ENCODE measurements at regions not wholly inside any gene's neighbourhood (a gene's known extent, or its start where the extent isn't known, plus 50 kb on each side); places are given as distances from the start of the nearest gene placed in this dataset.
"Not testable (repeated sequence)": the region's sequence is repeated elsewhere in the genome, so short reads cannot be mapped to it uniquely, and the experiment has no call there.

- no peak for DNase-seq (ENCODE audit: low spot score)
Measured at GRCh38 chr5:29161399-29162291, 2031.8 kb upstream of the CDH6 start.

- DNase-seq (ENCODE audit: low spot score) = no peak
Measured at GRCh38 chr5:29157975-29158374, 2035.5 kb upstream of the CDH6 start.

DNA sequence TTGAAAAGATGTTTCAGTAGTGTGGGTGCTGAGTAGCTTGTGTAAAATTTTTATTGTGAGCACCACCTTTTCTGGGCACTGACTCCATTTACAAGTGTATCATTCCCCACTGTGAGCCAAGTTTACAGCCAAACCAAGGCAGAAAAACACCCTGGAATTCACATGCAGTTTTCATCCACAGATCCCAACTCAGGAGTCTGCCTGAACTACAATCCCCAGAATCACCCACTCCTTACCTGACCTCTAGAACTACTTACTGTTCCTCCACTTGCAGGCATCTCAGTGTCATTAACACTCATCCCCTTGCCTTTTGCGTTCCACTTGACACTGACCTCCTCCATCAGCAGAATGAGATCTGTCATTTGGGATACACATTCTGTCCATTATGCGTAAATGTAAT is 2042.6 kb upstream of the CDH6 start:
- DNase-seq (ENCODE audit: low spot score) = no peak

GRCh38 chr5:29148581-29148980 is 2044.9 kb upstream of the CDH6 start:
- DNase-seq (ENCODE audit: low spot score) = no peak

GRCh38 chr5:29148073-29148472 is 2045.4 kb upstream of the CDH6 start:
- no peak for DNase-seq (ENCODE audit: low spot score)

GRCh38 chr5:29143266-29143665 is 2050.2 kb upstream of the CDH6 start:
- no peak for DNase-seq (ENCODE audit: low spot score)

- DNase-seq (ENCODE audit: low spot score) = no peak
Measured at GRCh38 chr5:29134418-29134817, 2059.1 kb upstream of the CDH6 start.

- no peak for DNase-seq (ENCODE audit: low spot score)
Measured at GRCh38 chr5:29131285-29131684, 2062.2 kb upstream of the CDH6 start.

DNA sequence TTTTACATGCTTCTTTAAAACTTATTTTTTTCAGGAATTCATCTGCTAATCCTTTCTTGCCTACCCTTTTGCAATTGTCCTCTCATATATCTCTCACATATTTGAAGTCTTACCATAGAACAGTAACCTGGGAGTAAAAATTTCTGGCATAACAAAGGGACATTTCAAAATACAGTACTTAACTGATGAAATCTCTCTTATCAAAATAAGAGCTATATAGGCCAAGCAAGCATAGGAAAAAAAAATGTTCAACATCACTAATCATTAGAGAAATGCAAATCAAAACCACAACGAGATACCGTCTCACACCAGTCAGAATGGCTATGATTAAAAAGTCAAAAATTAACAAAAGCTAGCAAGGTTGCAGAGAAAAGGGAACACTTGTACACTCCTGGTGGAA is 2062.7 kb upstream of the CDH6 start:
- no peak for DNase-seq (ENCODE audit: low spot score)

DNA sequence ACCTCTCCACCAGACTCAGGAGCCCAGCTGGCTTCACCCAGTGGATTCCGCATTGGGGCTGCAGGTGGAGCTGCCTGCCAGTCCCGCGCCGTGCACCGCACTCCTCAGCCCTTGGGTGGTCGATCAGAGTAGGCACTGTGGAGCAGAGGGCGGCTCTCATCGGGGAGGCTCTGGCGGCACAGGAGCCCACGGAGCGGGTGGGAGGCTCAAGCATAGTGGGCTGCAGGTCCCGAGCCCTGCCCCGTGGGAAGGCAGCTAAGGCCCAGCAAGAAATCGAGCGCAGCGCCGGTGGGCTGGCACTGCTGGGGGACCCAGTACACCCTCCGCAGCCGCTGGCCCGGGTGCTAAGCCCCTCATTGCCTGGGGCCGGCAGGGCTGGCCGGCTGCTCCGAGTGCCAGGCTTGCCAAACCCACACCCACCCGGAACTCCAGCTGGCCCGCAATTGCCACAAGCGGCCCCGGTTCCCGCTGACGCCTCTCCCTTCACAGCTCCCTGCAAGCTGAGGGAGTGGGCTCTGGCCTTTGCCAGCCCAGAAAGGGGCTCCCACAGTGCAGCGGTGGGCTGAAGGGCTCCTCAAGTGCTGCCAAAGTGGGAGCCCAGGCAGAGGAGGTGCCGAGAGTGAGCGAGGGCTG is 2065.8 kb upstream of the CDH6 start:
- DNase-seq (ENCODE audit: low spot score) = not testable (repeated sequence)

DNA sequence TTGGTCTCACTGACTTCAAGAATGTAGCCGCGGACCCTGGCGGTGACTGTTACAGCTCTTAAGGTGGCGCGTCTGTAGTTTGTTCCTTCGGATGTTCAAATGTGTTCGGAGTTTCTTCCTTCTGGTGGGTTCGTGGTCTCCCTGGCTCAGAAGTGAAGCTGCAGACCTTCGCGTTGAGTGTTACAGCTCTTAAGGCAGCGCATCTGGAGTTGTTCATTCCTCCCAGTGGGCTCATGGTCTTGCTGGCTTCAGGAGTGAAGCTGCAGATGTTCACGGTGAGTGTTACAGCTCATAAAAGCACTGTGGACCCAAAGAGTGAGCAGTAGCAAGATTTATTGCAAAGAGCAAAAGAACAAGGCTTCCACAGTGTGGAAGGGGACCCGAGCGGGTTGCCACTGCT is 2067.0 kb upstream of the CDH6 start:
- not testable (repeated sequence) for DNase-seq (ENCODE audit: low spot score)

DNA sequence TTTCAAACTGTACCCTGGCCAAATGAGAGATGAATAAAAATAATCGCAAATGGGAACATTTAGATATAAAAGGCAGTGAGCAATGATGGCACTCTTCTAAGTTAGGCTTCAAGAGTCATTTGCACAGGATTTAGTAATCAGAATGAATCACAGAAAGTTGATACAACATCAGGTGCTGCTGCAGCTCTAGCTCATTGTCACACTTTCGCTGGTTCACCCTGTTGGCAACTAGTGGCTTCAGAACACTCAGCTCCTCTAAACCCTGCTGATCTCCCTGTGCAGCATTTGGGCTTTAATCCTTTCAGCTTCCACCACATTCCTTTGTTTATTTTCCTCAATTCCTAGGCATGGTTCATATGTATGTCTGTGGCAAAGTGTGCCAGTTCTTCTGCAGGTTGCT is 2071.2 kb upstream of the CDH6 start:
- no peak for DNase-seq (ENCODE audit: low spot score)

DNA sequence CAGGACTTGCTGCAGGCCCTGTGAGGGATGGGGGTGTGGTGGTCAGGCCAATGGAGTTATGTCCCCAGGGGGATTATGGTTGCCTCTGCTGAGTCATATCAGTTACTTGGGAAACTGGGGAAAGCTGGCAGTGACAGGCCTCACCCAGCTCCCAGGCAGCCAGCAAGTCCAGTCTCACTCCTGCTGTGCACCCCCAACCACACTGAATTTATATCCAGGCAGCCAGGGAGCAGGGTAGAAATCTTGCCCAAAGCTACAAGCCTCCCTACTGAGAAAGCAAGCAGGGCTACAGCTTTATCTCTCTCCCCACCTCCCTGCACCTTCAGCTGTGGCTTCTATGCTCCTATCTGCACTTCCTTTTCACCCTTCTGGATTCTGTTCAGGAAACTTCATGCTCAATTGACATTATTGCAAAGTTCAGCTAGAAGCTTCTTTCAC is 2076.0 kb upstream of the CDH9 start:
- no peak for DNase-seq (ENCODE audit: low spot score)

DNA sequence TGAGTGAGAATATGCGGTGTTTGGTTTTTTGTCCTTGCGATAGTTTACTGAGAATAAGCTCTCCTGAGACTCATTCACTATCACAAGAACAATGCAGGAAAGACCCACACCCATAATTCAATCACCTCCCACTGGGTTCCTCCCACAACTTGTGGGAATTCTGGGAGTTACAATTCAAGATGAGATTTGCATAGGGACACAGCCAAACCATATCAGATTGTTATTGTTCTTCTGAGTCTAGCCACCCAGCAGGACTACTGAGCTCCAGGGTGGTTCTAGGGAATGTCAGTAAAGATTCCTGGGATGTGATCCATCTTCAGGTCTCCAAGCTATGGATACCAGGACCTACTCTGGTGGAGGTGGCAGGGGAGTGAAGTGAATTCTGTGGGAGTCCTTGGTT is 2075.1 kb upstream of the CDH9 start:
- no peak for DNase-seq (ENCODE audit: low spot score)

- DNase-seq (ENCODE audit: low spot score) = no peak
Measured at GRCh38 chr5:29099585-29099984, 2061.2 kb upstream of the CDH9 start.

- no peak for DNase-seq (ENCODE audit: low spot score)
Measured at GRCh38 chr5:29089591-29090130, 2051.3 kb upstream of the CDH9 start.

GRCh38 chr5:29085142-29085541 is 2046.8 kb upstream of the CDH9 start:
- no peak for DNase-seq (ENCODE audit: low spot score)

GRCh38 chr5:29079771-29080170 is 2041.4 kb upstream of the CDH9 start:
- no peak for DNase-seq (ENCODE audit: low spot score)

- no peak for DNase-seq (ENCODE audit: low spot score)
Measured at GRCh38 chr5:29077451-29077850, 2039.1 kb upstream of the CDH9 start.

DNA sequence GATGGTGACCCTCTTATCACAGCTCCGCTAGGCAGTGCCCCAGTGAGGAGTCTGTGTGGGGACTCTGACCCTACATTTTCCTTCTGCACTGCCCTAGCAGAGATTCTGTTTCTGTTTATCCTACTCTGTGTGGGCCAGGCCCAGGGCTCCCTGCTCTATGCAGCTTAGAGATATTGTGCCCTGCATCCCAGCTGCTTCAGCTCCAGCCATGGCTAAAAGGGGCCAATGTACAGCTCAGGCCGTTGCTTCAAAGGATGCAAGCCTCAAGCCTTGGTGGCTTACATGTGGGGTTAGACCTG is 2030.7 kb upstream of the CDH9 start:
- no peak for DNase-seq (ENCODE audit: low spot score)

DNA sequence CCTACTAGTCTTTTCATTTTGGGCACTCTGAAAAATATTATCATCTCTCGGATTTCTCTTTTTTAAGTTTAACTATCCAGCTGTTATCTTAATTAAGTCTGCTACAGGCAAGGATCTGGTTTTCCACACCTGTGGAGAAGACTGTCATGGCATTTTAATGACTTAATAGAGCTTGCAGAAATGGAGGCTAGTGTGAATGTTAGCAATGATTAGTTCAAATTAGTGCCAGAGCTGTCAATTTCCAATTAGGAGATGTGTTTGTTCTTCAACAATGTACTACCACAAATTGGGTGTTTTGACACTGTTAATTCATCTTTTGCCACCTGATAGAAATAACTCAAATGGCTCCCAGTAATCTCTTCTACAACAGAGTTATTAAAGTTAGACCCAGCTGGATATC is 2023.0 kb upstream of the CDH9 start:
- no peak for DNase-seq (ENCODE audit: low spot score)

GRCh38 chr5:29054694-29055093 is 2016.3 kb upstream of the CDH9 start:
- no peak for DNase-seq (ENCODE audit: low spot score)

DNA sequence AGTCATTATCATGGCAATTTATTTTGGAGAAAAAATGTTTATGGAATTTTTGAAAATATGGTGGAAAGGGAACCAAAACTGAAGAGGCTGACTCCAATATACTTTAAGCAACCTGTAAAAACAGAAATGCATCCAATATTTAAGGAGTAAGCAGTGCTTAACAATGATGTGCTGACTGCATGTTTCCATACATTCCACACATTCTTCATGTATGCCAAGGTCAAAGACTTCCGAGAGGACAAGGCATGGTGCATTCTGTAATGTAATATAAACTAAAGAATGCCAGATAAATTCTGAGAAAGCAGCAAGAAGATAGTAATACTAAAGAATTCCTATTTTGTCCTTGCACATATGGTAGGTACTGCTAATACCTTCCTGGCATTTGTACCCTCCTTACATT is 2015.9 kb upstream of the CDH9 start:
- no peak for DNase-seq (ENCODE audit: low spot score)

Data from ureter (tissue), 1 donor.